ENCODE measurements at regions not wholly inside any gene's neighbourhood (a gene's known extent, or its start where the extent isn't known, plus 50 kb on each side); places are given as distances from the start of the nearest gene placed in this dataset.

GRCh38 chr5:61767231-61768080, 435.4 kb downstream of the ZSWIM6 start:
- Histone ChIP-seq H3K4me3 (ENCODE audit: low read depth in 1 of 3, low read length in 3 of 3) (no peak overlapping the region), H3K36me3 (ENCODE audit: control insufficient read depth in 4 of 4, insufficient read depth in 3 of 4, low read depth in 1 of 4, low read length in 3 of 4) (no peaks in the 10 kb centered on the region), H3K9me3 (ENCODE audit: control insufficient read depth in 4 of 4, low read length in 3 of 4) (no peaks in the 10 kb centered on the region), H3K27ac (ENCODE audit: low read depth in 1 of 2, low read length in 2 of 2) (no peak overlapping the region), H3K9ac (ENCODE audit: low read depth in 1 of 2, low read length in 2 of 2) (no peak overlapping the region), H3K27me3 (ENCODE audit: control insufficient read depth in 4 of 4, insufficient read depth in 4 of 4, low read length in 3 of 4) (no peaks in the 10 kb centered on the region), H3K4me1 (ENCODE audit: control insufficient read depth in 4 of 4, insufficient read depth in 4 of 4, low read length in 3 of 4) (no peaks in the 10 kb centered on the region)
- TF ChIP-seq JUND (IDR thresholded peaks at IDR 0.05) (no peak), RXRA (IDR thresholded peaks at IDR 0.05) (no peak), RAD21 (IDR thresholded peaks at IDR 0.05) (no peak), FOXA2 (IDR thresholded peaks at IDR 0.05) (no peak), ATF3 (IDR thresholded peaks at IDR 0.05) (no peak)
- no peak for DNase-seq (ENCODE audit: low spot score)
- WGBS, result 83% methylated on average over 7 of the region's 7 CpGs

GRCh38 chr5:61768692-61769281, 436.7 kb downstream of the ZSWIM6 start:
- 89% methylated on average over 5 of the region's 5 CpGs for WGBS
- Histone ChIP-seq H3K27ac (ENCODE audit: low read depth in 1 of 2, low read length in 2 of 2) (no peak overlapping the region), H3K27me3 (ENCODE audit: control insufficient read depth in 4 of 4, insufficient read depth in 4 of 4, low read length in 3 of 4) (no peaks in the 10 kb centered on the region), H3K9me3 (ENCODE audit: control insufficient read depth in 4 of 4, low read length in 3 of 4) (no peaks in the 10 kb centered on the region), H3K9ac (ENCODE audit: low read depth in 1 of 2, low read length in 2 of 2) (no peak overlapping the region), H3K36me3 (ENCODE audit: control insufficient read depth in 4 of 4, insufficient read depth in 3 of 4, low read depth in 1 of 4, low read length in 3 of 4) (no peaks in the 10 kb centered on the region), H3K4me3 (ENCODE audit: low read depth in 1 of 3, low read length in 3 of 3) (no peak overlapping the region), H3K4me1 (ENCODE audit: control insufficient read depth in 4 of 4, insufficient read depth in 4 of 4, low read length in 3 of 4) (no peaks in the 10 kb centered on the region)
- DNase-seq (ENCODE audit: low spot score), result no peak
- TF ChIP-seq TAF1 (conservative IDR thresholded peaks at IDR 0.05) (no peak), RAD21 (IDR thresholded peaks at IDR 0.05) (peak; percentile 46 to 78), EGR1 (IDR thresholded peaks at IDR 0.05; ENCODE audit: low read depth in 2 of 2) (no peak), NR2F2 (IDR thresholded peaks at IDR 0.05) (no peak), FOXA1 (IDR thresholded peaks at IDR 0.05) (no peak), GABPA (IDR thresholded peaks at IDR 0.05 in 1 of 2, conservative IDR thresholded peaks at IDR 0.05 in 1 of 2) (no peak), ATF3 (IDR thresholded peaks at IDR 0.05) (no peak), REST (IDR thresholded peaks at IDR 0.05) (no peak), MAX (IDR thresholded peaks at IDR 0.05) (no peak), RXRA (IDR thresholded peaks at IDR 0.05) (no peak), ZBTB33 (IDR thresholded peaks at IDR 0.05) (no peak), HNF4A (conservative IDR thresholded peaks at IDR 0.05) (no peak), SP1 (IDR thresholded peaks at IDR 0.05) (no peak), CTCF (IDR thresholded peaks at IDR 0.05; ENCODE audit: low read depth, low read length, missing input control) (peak; percentile 60)
